ENCODE measurements at regions not wholly inside any gene's neighbourhood (a gene's known extent, or its start where the extent isn't known, plus 50 kb on each side); places are given as distances from the start of the nearest gene placed in this dataset.

DNA sequence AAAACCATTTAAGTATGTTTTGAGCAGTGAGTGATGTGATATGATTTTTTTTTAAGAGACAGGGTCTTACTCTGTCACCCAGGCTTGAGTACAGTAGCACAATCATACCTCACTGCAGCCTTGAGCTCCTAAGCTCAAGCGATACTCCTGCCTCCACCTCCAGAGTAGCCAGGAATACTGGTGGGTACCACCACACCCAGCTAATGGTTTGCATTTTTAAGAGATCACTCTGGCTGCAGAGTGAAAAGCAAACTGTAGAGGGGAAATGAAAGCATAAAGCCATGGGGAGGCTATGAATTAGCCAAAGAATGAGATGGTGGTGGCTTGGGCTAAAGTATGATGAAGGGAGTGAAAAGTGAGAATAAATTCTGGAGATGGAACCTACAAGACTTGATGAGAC, 199.1 kb downstream of the HINT1 start:
- TF ChIP-seq, protein P1, sequence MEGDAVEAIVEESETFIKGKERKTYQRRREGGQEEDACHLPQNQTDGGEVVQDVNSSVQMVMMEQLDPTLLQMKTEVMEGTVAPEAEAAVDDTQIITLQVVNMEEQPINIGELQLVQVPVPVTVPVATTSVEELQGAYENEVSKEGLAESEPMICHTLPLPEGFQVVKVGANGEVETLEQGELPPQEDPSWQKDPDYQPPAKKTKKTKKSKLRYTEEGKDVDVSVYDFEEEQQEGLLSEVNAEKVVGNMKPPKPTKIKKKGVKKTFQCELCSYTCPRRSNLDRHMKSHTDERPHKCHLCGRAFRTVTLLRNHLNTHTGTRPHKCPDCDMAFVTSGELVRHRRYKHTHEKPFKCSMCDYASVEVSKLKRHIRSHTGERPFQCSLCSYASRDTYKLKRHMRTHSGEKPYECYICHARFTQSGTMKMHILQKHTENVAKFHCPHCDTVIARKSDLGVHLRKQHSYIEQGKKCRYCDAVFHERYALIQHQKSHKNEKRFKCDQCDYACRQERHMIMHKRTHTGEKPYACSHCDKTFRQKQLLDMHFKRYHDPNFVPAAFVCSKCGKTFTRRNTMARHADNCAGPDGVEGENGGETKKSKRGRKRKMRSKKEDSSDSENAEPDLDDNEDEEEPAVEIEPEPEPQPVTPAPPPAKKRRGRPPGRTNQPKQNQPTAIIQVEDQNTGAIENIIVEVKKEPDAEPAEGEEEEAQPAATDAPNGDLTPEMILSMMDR (IDR thresholded peaks at IDR 0.05): no peak
- no peak for TF ChIP-seq POLR2A (IDR thresholded peaks at IDR 0.05)
